Skeletal muscle satellite cell (primary cell): ENCODE measurements at regions not wholly inside any gene's neighbourhood (a gene's known extent, or its start where the extent isn't known, plus 50 kb on each side); places are given as distances from the start of the nearest gene placed in this dataset.

Source experiments
- H3K27me3 ChIP-seq: 2 replicates; pipeline ENCODE4 v1.7.0; 2013; ENCODE audit warnings: low read length; ENCODE audit not compliant: control insufficient read depth, insufficient read depth
- H3K36me3 ChIP-seq: 2 replicates; pipeline ENCODE4 v1.7.0; 2013; ENCODE audit warnings: mild to moderate bottlenecking, control low read depth, low read length; ENCODE audit not compliant: insufficient read depth
- H3K4me1 ChIP-seq: 2 replicates; pipeline ENCODE4 v1.7.0; 2013; ENCODE audit warnings: low read length; ENCODE audit not compliant: control insufficient read depth, insufficient read depth
- H3K4me2 ChIP-seq: 2 replicates; pipeline ENCODE4 v1.7.0; 2013; ENCODE audit warnings: mild to moderate bottlenecking, low read length
- H3K4me3 ChIP-seq: 2 replicates; pipeline ENCODE4 v1.7.0; 2013; ENCODE audit warnings: low read length
- H3K9ac ChIP-seq: 2 replicates; pipeline ENCODE4 v1.7.0; 2013; ENCODE audit warnings: mild to moderate bottlenecking, low read depth, low read length, moderate library complexity
- H3K9me3 ChIP-seq: replicated peaks from 2 replicates; pipeline ENCODE4 v1.7.0; 2013; ENCODE audit warnings: mild to moderate bottlenecking, control low read depth, low read length

- Histone ChIP-seq H3K4me1 (no peaks in the 10 kb centered on the region), H3K4me3 (no peak overlapping the region), H3K27me3 (peaks cover 21% of the 10 kb centered on the region), H3K9ac (no peak overlapping the region), H3K9me3 (no peaks in the 10 kb centered on the region), H3K36me3 (no peaks in the 10 kb centered on the region), H3K4me2 (no peak overlapping the region)
Measured at GRCh38 chr11:112637076-112637475, 324.1 kb upstream of the NCAM1 start.

DNA sequence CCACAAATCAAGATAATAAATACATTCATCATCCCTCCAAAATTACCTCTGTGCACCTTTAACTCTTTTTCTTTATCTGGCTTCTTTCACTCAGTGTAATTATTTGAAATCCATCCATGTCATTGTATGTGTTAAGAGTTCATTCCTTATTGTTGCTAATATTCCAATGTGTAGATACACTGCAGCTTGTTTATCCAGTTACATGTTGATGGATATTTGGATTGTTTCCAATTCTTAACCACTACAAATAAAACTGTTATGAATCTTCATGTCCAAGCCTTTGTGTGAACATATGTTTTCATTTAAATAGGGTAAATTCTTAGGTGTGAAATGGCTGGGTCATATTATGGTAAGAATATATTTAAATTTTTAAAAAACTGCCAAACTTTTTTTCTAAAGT is 323.3 kb upstream of the NCAM1 start:
- H3K27me3 ChIP-seq = peaks cover 18% of the 10 kb centered on the region
- no peaks in the 10 kb centered on the region for H3K4me1 ChIP-seq
- no peak overlapping the region for H3K4me2 ChIP-seq
- H3K4me3 ChIP-seq = no peak overlapping the region
- H3K9ac ChIP-seq = no peak overlapping the region
- H3K9me3 ChIP-seq = no peaks in the 10 kb centered on the region
- H3K36me3 ChIP-seq = no peaks in the 10 kb centered on the region

DNA sequence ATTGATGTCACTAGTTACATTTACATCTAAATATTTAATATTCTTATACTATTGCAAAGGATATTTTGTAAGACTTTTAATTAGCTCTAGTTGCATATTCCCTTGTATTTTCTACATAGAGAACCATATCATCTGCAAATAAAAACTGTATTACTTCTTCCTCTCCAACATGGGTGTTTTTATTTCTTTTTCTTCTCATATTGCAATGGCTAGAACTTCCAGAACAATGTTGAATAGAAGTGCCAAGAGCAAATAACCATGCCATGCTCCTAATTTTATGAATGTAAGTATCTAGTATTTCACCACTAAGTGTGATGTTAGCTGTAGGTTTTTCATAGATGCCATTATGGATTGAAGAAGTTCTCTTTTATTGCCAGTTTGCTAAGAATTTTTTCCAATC is 321.8 kb upstream of the NCAM1 start:
- Histone ChIP-seq H3K4me1 (no peaks in the 10 kb centered on the region), H3K4me2 (no peak overlapping the region), H3K36me3 (no peaks in the 10 kb centered on the region), H3K9me3 (no peaks in the 10 kb centered on the region), H3K4me3 (no peak overlapping the region), H3K27me3 (peaks cover 18% of the 10 kb centered on the region), H3K9ac (no peak overlapping the region)

DNA sequence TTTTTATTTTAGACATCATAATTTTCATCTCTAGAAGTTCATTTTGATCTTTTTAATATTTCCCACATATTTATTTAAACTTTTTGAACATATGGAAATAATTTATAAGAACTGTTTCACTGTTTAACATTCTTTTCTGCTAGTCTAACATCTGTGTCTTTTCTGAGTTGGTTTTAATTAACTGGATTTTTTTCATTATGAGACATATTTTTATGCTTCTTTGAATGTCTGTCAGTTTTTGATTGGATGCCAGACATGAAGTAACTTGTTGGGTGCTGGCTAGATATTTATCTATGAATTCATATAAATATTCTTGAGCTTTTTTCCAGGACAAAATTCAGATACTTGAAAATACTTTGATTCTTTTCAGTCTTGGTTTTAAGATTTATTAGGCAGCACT is 317.8 kb upstream of the NCAM1 start:
- Histone ChIP-seq H3K4me3 (no peak overlapping the region), H3K36me3 (no peaks in the 10 kb centered on the region), H3K4me2 (no peak overlapping the region), H3K4me1 (no peaks in the 10 kb centered on the region), H3K9ac (no peak overlapping the region), H3K27me3 (no peaks in the 10 kb centered on the region), H3K9me3 (no peaks in the 10 kb centered on the region)

- Histone ChIP-seq H3K4me2 (no peak overlapping the region), H3K27me3 (peaks cover 2% of the 10 kb centered on the region), H3K9ac (no peak overlapping the region), H3K4me1 (no peaks in the 10 kb centered on the region), H3K36me3 (no peaks in the 10 kb centered on the region), H3K4me3 (no peak overlapping the region), H3K9me3 (no peaks in the 10 kb centered on the region)
Measured at GRCh38 chr11:112644410-112645131, 316.6 kb upstream of the NCAM1 start.

DNA sequence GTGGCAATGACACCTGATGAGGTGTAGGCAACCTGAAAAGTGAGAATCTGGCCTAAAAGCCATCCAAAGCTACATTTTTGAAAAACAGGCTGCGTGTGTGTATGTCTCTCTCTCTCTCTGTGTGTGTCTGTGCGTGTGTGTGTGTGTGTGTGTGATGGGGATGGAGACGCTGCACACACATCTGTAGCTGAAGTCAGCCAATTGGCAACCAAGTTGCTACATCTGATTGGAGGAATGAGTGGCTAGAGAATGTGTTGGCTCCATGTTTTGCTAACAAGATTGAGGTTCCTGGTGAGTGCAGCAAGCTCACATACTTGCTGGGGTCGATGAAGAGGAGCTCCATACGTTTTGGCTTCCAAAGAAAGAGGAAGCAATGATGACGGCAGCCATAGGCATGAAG is 311.4 kb upstream of the NCAM1 start:
- Histone ChIP-seq H3K27me3 (peaks cover 5% of the 10 kb centered on the region), H3K9ac (no peak overlapping the region), H3K4me2 (no peak overlapping the region), H3K36me3 (no peaks in the 10 kb centered on the region), H3K9me3 (no peaks in the 10 kb centered on the region), H3K4me3 (no peak overlapping the region), H3K4me1 (peaks cover 19% of the 10 kb centered on the region)

- Histone ChIP-seq H3K4me2 (no peak overlapping the region), H3K4me3 (no peak overlapping the region), H3K27me3 (peaks cover 5% of the 10 kb centered on the region), H3K9me3 (no peaks in the 10 kb centered on the region), H3K9ac (no peak overlapping the region), H3K36me3 (no peaks in the 10 kb centered on the region), H3K4me1 (peaks cover 26% of the 10 kb centered on the region)
Measured at GRCh38 chr11:112650527-112650926, 310.7 kb upstream of the NCAM1 start.

- H3K4me1 ChIP-seq = peaks cover 34% of the 10 kb centered on the region
- no peak overlapping the region for H3K4me3 ChIP-seq
- peaks cover 5% of the 10 kb centered on the region for H3K27me3 ChIP-seq
- H3K4me2 ChIP-seq = no peak overlapping the region
- no peaks in the 10 kb centered on the region for H3K36me3 ChIP-seq
- no peak overlapping the region for H3K9ac ChIP-seq
- H3K9me3 ChIP-seq = no peaks in the 10 kb centered on the region
Measured at GRCh38 chr11:112651386-112651785, 309.8 kb upstream of the NCAM1 start.

DNA sequence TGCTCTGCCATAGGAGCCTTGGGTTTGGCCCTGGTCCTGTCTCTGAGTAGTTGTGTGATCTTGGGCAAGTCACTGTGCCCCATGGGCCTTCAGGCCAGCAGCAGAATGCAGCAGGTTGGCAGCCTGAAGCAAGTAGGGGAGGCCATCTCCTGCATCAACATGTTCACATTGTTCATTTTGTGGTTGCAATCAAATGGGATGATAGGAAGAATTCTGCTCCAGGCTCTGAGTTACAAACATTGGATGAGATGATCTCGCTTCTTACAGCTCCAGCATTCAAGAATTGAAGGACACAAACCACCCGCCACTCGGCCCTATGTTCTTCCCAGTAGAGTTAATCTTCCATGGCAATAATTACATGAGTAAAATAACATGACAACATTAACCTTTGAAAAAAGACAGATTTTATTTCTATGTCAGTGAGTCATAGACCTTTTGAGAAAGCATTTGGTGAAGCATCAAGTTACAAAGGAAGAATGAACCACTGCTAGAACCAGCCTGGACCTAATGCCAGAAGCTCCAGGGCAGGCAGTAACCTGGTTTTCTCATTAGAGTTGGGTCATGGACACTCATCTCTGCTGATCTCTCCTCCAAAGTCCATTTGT is 308.3 kb upstream of the NCAM1 start:
- peaks cover 5% of the 10 kb centered on the region for H3K27me3 ChIP-seq
- no peaks in the 10 kb centered on the region for H3K36me3 ChIP-seq
- no peak overlapping the region for H3K4me2 ChIP-seq
- no peak overlapping the region for H3K4me3 ChIP-seq
- H3K9ac ChIP-seq = no peak overlapping the region
- H3K4me1 ChIP-seq = peaks cover 48% of the 10 kb centered on the region
- H3K9me3 ChIP-seq = no peaks in the 10 kb centered on the region

DNA sequence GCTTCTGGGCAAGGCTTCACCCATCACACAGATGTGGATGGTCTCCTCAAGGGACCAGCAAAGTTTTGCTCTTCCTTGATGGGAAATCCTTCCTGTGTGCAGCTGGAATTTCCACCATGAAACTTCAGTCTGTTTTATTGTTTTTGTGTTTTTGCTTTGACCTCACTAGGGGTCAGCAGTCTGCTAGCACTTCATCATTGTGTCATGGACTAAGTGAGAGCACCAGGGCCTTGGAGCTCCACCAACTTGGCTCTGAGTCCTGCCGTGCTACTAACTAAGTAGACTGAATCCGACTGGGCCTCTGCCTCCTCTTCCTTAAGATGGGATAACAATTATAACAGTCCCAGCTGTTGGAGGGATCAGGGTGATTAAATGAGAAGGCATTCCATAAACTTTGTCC is 305.8 kb upstream of the NCAM1 start:
- Histone ChIP-seq H3K4me2 (no peak overlapping the region), H3K9me3 (no peaks in the 10 kb centered on the region), H3K36me3 (no peaks in the 10 kb centered on the region), H3K27me3 (no peaks in the 10 kb centered on the region), H3K9ac (no peak overlapping the region), H3K4me1 (peaks cover 50% of the 10 kb centered on the region), H3K4me3 (no peak overlapping the region)

DNA sequence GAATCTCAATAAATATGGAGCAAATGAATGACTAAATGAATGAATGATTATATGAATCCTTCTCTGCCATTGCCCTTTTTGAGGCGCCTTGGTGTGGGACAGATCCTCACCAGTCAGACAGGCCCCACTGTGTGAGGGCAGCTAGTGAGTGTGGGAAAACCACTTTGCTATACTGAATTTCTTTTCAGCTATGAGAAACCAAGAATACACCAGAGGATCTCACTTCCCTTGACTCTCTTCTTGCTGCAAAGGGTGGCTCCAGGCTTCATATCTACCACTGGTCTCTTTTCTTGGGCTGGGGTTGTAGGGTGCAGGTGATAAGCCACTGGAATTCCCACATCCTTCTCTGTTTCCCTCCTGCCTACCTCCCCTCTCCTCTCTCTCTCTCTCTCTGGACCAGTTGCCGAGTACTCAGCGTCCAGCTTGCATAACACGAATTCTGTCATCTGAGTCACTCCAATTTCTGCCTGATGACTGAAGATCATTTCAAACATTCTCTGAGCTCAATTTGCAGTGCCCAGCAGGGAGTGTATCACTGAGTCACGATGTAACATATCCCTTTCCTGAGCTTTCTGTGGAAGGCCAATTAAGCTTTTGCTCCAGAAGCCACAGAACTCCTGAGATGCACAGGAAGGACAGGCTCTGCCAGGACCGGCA is 304.3 kb upstream of the NCAM1 start:
- no peaks in the 10 kb centered on the region for H3K27me3 ChIP-seq
- H3K4me1 ChIP-seq = peaks cover 50% of the 10 kb centered on the region
- H3K9ac ChIP-seq = no peak overlapping the region
- H3K36me3 ChIP-seq = no peaks in the 10 kb centered on the region
- H3K4me2 ChIP-seq = peak overlapping the region; percentile 11
- H3K4me3 ChIP-seq = no peak overlapping the region
- H3K9me3 ChIP-seq = no peaks in the 10 kb centered on the region
